Breast epithelium (tissue), 4 donors: ENCODE measurements at regions not wholly inside any gene's neighbourhood (a gene's known extent, or its start where the extent isn't known, plus 50 kb on each side); places are given as distances from the start of the nearest gene placed in this dataset.

ENCODE experiments used
- DNase-seq, 2 donors: peaks; one replicate each; pipeline ENCODE4 v3.0.0-alpha.2; 2019; ENCODE audit warnings: low spot score in 2 of 2
- H3K27ac ChIP-seq, 2 donors: fragments of 200-600 bp; sonication (generic) in 1 of 2; one replicate each; pipeline ENCODE4 v1.5.1; 2016 to 2019; ENCODE audit warnings: mild to moderate bottlenecking in 1 of 2
- H3K27me3 ChIP-seq, 2 donors: fragments of 200-600 bp; sonication (generic) in 1 of 2; one replicate each; pipeline versions ENCODE4 v1.5.1 to v1.6.0; 2017 to 2019; ENCODE audit warnings: control low read depth in 1 of 2, mild to moderate bottlenecking in 1 of 2
- H3K36me3 ChIP-seq: fragments of 200-600 bp; one replicate; pipeline ENCODE4 v1.5.1; 2019
- H3K4me1 ChIP-seq, 2 donors: fragments of 200-600 bp; sonication (generic); one replicate each; pipeline ENCODE4 v1.5.1; 2016 to 2019; ENCODE audit warnings: control low read depth in 1 of 2
- H3K4me3 ChIP-seq, 3 donors: fragments of 200-600 bp; sonication (generic); 1 replicate in 2 of 3; 2 replicates in 1 of 3; pipeline ENCODE4 v1.5.1; 2016 to 2019; ENCODE audit warnings: mild to moderate bottlenecking in 3 of 3, moderate library complexity in 2 of 3
- H3K9me3 ChIP-seq, 2 donors: fragments of 200-600 bp; sonication (generic) in 1 of 2; one replicate each; pipeline ENCODE4 v1.5.1; 2016 to 2019; ENCODE audit warnings: control low read depth in 1 of 2
- CTCF ChIP-seq, 3 donors: fragments of 450-650 bp; IDR thresholded peaks; one replicate each; pipeline ENCODE4 v1.5.1; 2016 to 2017; ENCODE audit warnings: antibody characterized with exemption in 3 of 3, mild to moderate bottlenecking in 3 of 3, moderate library complexity in 3 of 3
- POLR2A ChIP-seq: fragments of 450-650 bp; IDR thresholded peaks from one replicate; pipeline ENCODE4 v1.6.1; 2016; ENCODE audit warnings: antibody characterized with exemption, mild to moderate bottlenecking, moderate library complexity
- POLR2AphosphoS5 ChIP-seq, 3 donors: sonication (generic); formaldehyde crosslinking; IDR thresholded peaks; one replicate each; pipeline ENCODE4 v1.6.1; 2017; ENCODE audit warnings: antibody characterized with exemption in 3 of 3
- intact Hi-C: fragments of 100-400 bp; cut with DNase I; formaldehyde crosslinking; loops from one replicate; pipeline ENCODE4 v1.15.1; 2023; ENCODE audit warnings: low total_unique reads

GRCh38 chr12:91555436-91556415 is 373.1 kb upstream of the DCN start:
- TF ChIP-seq CTCF (IDR thresholded peaks at IDR 0.05) (no peak), POLR2AphosphoS5 (IDR thresholded peaks at IDR 0.05) (no peak), POLR2A (no peak)
- H3K27ac ChIP-seq, result no peak overlapping the region

DNA sequence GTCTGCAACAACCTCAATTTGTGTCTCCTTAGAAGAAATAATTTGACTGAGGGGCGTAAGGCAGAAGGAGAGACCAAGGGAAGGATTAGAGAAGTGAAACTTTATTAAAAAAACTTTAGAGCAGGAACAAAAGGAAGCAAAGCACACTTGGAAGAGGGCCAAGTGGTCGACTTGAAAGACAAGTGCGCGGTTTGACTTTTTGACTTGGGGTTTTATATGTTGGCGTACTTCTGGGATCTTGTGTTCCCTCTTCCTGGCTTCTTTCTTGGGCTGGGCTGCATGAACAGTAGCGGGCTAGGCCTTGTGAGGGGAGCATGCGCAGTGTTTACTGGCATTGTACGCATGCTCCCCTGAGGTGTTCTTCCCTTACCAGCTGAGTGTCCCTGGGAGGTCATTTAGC is 369.3 kb upstream of the DCN start:
- intact Hi-C loops, result no loop called here
- no peaks in the 10 kb centered on the region for H3K4me1 ChIP-seq
- no peak overlapping the region for H3K4me3 ChIP-seq
- peaks cover 0 to 3% of the 10 kb centered on the region in 2 donors for H3K9me3 ChIP-seq
- no peak for DNase-seq
- no peaks in the 10 kb centered on the region for H3K27me3 ChIP-seq
- TF ChIP-seq CTCF (IDR thresholded peaks at IDR 0.05) (no peak), POLR2A (no peak), POLR2AphosphoS5 (IDR thresholded peaks at IDR 0.05) (no peak)
- no peaks in the 10 kb centered on the region for H3K36me3 ChIP-seq
- H3K27ac ChIP-seq, result no peak overlapping the region

More at GRCh38 chr12:91555436-91556415, 373.1 kb upstream of the DCN start:
- Histone ChIP-seq H3K9me3 (peaks cover 0 to 3% of the 10 kb centered on the region in 2 donors), H3K4me1 (no peaks in the 10 kb centered on the region), H3K36me3 (no peaks in the 10 kb centered on the region), H3K27me3 (no peaks in the 10 kb centered on the region), H3K4me3 (no peak overlapping the region)
- intact Hi-C loops, result no loop called here
- no peak for DNase-seq

GRCh38 chr12:91551242-91551641 is 368.6 kb upstream of the DCN start:
- no peak for TF ChIP-seq POLR2AphosphoS5 (IDR thresholded peaks at IDR 0.05)
- TF ChIP-seq CTCF (IDR thresholded peaks at IDR 0.05), result no peak
- no peak for TF ChIP-seq POLR2A
- no peaks in the 10 kb centered on the region for H3K27me3 ChIP-seq
- no peaks in the 10 kb centered on the region for H3K4me1 ChIP-seq

GRCh38 chr12:91542666-91543065 is 360.0 kb upstream of the DCN start:
- DNase-seq, result no peak
- intact Hi-C loops, result no loop called here
- TF ChIP-seq CTCF (IDR thresholded peaks at IDR 0.05) (no peak), POLR2A (no peak), POLR2AphosphoS5 (IDR thresholded peaks at IDR 0.05) (no peak)
- Histone ChIP-seq H3K27ac (no peak overlapping the region), H3K27me3 (no peaks in the 10 kb centered on the region), H3K36me3 (no peaks in the 10 kb centered on the region), H3K9me3 (no peaks in the 10 kb centered on the region), H3K4me1 (no peaks in the 10 kb centered on the region), H3K4me3 (no peak overlapping the region)

More at GRCh38 chr12:91551242-91551641, 368.6 kb upstream of the DCN start:
- DNase-seq, result no peak
- Histone ChIP-seq H3K27ac (no peak overlapping the region), H3K4me3 (no peak overlapping the region), H3K9me3 (peaks cover 0 to 3% of the 10 kb centered on the region in 2 donors), H3K36me3 (no peaks in the 10 kb centered on the region)
- intact Hi-C loops, result no loop called here

DNA sequence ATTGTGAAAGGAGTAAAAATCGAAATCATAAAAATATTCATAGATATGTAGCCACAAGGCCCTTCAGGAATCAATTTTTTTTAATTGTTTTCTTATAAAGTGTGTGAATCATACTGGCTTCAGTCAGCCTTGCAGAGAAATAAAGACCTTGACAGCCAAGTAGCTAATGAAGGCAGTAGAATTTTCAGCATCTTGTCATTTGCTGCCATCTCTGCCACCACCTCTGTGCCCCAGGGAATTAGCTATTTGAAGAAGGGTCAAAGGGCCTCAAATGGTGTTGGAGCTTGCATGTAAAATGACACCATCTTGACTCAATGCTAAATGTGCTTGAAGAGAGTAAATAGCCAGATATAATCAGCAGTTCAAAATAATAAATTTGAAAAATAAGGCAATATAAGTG is 359.4 kb upstream of the DCN start:
- Histone ChIP-seq H3K27me3 (no peaks in the 10 kb centered on the region), H3K36me3 (no peaks in the 10 kb centered on the region), H3K9me3 (no peaks in the 10 kb centered on the region), H3K4me3 (no peak overlapping the region), H3K4me1 (no peaks in the 10 kb centered on the region), H3K27ac (no peak overlapping the region)
- TF ChIP-seq POLR2AphosphoS5 (IDR thresholded peaks at IDR 0.05) (no peak), POLR2A (no peak), CTCF (IDR thresholded peaks at IDR 0.05) (no peak)
- DNase-seq, result no peak
- intact Hi-C loops, result no loop called here
